ENCODE measurements at regions not wholly inside any gene's neighbourhood (a gene's known extent, or its start where the extent isn't known, plus 50 kb on each side); places are given as distances from the start of the nearest gene placed in this dataset.

DNA sequence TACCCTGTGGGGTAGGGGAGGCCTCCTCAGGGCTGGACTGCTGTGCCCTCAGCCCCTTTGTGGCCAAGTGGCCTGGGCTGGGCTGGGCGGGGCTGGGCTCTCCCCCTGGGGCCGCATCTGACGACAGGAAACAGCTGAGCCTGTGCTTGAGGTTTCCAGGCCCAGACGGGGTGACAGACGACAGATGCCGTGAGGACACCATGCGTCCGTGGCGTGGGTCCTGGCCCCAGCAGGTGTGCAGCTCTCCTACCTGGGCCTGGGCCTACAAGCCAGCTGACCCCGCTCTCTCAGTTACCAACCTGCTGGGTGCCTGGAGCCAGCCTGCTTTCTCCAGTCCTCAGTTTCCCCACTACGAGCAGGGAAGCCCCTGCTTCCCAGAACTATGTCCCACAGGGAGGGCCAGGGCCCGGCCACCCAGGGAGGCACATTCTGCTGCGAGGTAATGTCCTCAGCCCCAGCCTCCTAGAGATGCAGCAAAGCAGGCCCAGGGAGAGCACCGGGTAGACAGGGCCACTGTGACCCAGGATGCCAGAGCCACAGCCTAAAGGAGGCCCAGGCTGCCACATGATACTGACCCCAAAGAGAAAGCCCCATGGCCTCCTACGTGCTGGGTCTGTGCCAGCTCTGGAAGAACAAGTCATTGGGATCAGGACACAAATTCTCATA is 181.3 kb downstream of the IGLL1 start:
- Histone ChIP-seq H3K23ac (ENCODE audit: low read depth, low read length) (no peak overlapping the region), H4K5ac (ENCODE audit: low read depth, low read length) (no peak overlapping the region), H3K4me1 (ENCODE audit: control insufficient read depth, insufficient read depth, low read length) (peaks cover 4% of the 10 kb centered on the region; the same call in 1 of the 2 replicates), H2BK120ac (ENCODE audit: low read depth, low read length) (no peak overlapping the region), H3K27ac (ENCODE audit: insufficient read depth, low read length) (no peak overlapping the region), H3K9me3 (ENCODE audit: control insufficient read depth, insufficient read depth, low read length) (no peaks in the 10 kb centered on the region), H2BK20ac (ENCODE audit: low read depth, low read length) (no peak overlapping the region), H4K20me1 (ENCODE audit: insufficient read depth, low read length) (no peaks in the 10 kb centered on the region), H2BK5ac (ENCODE audit: low read depth, low read length, poor library complexity, severe bottlenecking) (no peak overlapping the region), H3K79me1 (ENCODE audit: low read depth in 1 of 2, low read length in 2 of 2) (no peaks in the 10 kb centered on the region), H3K4me2 (ENCODE audit: low read depth, low read length) (no peak overlapping the region), H3K14ac (replicated peaks; ENCODE audit: low read depth, low read length) (no peak overlapping the region), H3K56ac (ENCODE audit: extremely low read depth, insufficient read depth, low read length) (no peak overlapping the region), H3K36me3 (ENCODE audit: control insufficient read depth, insufficient read depth, low read length) (no peaks in the 10 kb centered on the region), H3K4ac (ENCODE audit: low read depth, low read length) (no peak overlapping the region), H2AK5ac (ENCODE audit: low read depth, low read length) (no peak overlapping the region), H2BK15ac (ENCODE audit: low read depth, low read length) (no peak overlapping the region), H3K9me1 (ENCODE audit: insufficient read depth, low read length) (no peaks in the 10 kb centered on the region), H2AK9ac (replicated peaks; ENCODE audit: low read depth, low read length, poor library complexity) (no peak overlapping the region), H4K8ac (ENCODE audit: low read depth in 2 of 2, low read length in 2 of 2) (no peak overlapping the region), H3K4me3 (ENCODE audit: insufficient read depth, low read depth, low read length) (no peak overlapping the region), H3K9ac (ENCODE audit: low read depth, low read length) (no peak overlapping the region), H3K18ac (ENCODE audit: low read depth, low read length) (no peak overlapping the region), H2AFZ (replicated peaks; ENCODE audit: low read length, poor library complexity) (no peak overlapping the region), H4K91ac (ENCODE audit: insufficient read depth, low read depth, low read length) (no peak overlapping the region), H3K27me3 (ENCODE audit: control insufficient read depth, insufficient read depth, low read length) (peaks cover 1% of the 10 kb centered on the region; the same call in 1 of the 2 replicates)
- WGBS, 2 experiments (ENCODE audit: extremely low coverage in 2 of 2, insufficient read length in 1 of 2) = 75% methylated on average over 1 of the region's 15 CpGs; no CpG with 5 or more reads in 1 of the 2 experiments
- TF ChIP-seq MAZ (IDR thresholded peaks at IDR 0.05; ENCODE audit: borderline replicate concordance, low read depth, low read length) = no peak
- TF ChIP-seq RCOR1 (IDR thresholded peaks at IDR 0.05; ENCODE audit: insufficient replicate concordance, low read length) = no peak
- TF ChIP-seq, protein P1, sequence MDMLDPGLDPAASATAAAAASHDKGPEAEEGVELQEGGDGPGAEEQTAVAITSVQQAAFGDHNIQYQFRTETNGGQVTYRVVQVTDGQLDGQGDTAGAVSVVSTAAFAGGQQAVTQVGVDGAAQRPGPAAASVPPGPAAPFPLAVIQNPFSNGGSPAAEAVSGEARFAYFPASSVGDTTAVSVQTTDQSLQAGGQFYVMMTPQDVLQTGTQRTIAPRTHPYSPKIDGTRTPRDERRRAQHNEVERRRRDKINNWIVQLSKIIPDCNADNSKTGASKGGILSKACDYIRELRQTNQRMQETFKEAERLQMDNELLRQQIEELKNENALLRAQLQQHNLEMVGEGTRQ (IDR thresholded peaks at IDR 0.05; ENCODE audit: low read depth, low read length) = no peak
- no peak for TF ChIP-seq CHD1 (IDR thresholded peaks at IDR 0.05; ENCODE audit: low read depth, low read length)
- no peak for TF ChIP-seq NFE2L2 (IDR thresholded peaks at IDR 0.05; ENCODE audit: low read depth, low read length)
- TF ChIP-seq FOS (IDR thresholded peaks at IDR 0.05; ENCODE audit: low read depth, low read length) = no peak
- TF ChIP-seq RAD21 (IDR thresholded peaks at IDR 0.05; ENCODE audit: low read length) = no peak
- no peak for TF ChIP-seq RFX5 (IDR thresholded peaks at IDR 0.05; ENCODE audit: low read depth, low read length)
- no peak for TF ChIP-seq MXI1 (IDR thresholded peaks at IDR 0.05; ENCODE audit: borderline replicate concordance, low read depth, low read length)
- TF ChIP-seq CEBPB (IDR thresholded peaks at IDR 0.05; ENCODE audit: low read depth, low read length) = no peak
- TF ChIP-seq, protein P2, sequence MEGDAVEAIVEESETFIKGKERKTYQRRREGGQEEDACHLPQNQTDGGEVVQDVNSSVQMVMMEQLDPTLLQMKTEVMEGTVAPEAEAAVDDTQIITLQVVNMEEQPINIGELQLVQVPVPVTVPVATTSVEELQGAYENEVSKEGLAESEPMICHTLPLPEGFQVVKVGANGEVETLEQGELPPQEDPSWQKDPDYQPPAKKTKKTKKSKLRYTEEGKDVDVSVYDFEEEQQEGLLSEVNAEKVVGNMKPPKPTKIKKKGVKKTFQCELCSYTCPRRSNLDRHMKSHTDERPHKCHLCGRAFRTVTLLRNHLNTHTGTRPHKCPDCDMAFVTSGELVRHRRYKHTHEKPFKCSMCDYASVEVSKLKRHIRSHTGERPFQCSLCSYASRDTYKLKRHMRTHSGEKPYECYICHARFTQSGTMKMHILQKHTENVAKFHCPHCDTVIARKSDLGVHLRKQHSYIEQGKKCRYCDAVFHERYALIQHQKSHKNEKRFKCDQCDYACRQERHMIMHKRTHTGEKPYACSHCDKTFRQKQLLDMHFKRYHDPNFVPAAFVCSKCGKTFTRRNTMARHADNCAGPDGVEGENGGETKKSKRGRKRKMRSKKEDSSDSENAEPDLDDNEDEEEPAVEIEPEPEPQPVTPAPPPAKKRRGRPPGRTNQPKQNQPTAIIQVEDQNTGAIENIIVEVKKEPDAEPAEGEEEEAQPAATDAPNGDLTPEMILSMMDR (conservative IDR thresholded peaks at IDR 0.05; ENCODE audit: low read depth, low read length) = no peak
- TF ChIP-seq, protein P3, sequence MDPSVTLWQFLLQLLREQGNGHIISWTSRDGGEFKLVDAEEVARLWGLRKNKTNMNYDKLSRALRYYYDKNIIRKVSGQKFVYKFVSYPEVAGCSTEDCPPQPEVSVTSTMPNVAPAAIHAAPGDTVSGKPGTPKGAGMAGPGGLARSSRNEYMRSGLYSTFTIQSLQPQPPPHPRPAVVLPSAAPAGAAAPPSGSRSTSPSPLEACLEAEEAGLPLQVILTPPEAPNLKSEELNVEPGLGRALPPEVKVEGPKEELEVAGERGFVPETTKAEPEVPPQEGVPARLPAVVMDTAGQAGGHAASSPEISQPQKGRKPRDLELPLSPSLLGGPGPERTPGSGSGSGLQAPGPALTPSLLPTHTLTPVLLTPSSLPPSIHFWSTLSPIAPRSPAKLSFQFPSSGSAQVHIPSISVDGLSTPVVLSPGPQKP (IDR thresholded peaks at IDR 0.05; ENCODE audit: borderline replicate concordance, low read depth, low read length) = no peak
- no peak for TF ChIP-seq POLR2A (IDR thresholded peaks at IDR 0.05; ENCODE audit: low read depth, low read length)
- TF ChIP-seq BHLHE40 (IDR thresholded peaks at IDR 0.05; ENCODE audit: low read depth, low read length) = no peak
- dilution Hi-C loops (cut with HindIII; ENCODE audit: low sequenced_read_pairs, unreplicated experiment) (no loop called here), intact Hi-C loops (cut with micrococcal nuclease) (no loop called here), in situ Hi-C loops (cut with MboI; ENCODE audit: low sequenced_read_pairs) (loop anchor here (10.0 kb wide), 1 partner anchor 224 kb away; no protein-coding TSS in a partner anchor)
- ATAC-seq (ENCODE audit: low read depth) (no peak), DNase-seq (no peak)
- no TSS peak for BruUV-seq (replicated peaks)
- ChIA-PET CTCF (no interaction called here), POLR2A (ENCODE audit: unreplicated experiment) (no interaction called here)

Data from IMR-90 (cell line).